ENCODE measurements at regions not wholly inside any gene's neighbourhood (a gene's known extent, or its start where the extent isn't known, plus 50 kb on each side); places are given as distances from the start of the nearest gene placed in this dataset.
A peak's percentile ranks its signal among the peaks of the same experiment; 100 is the strongest.

DNA sequence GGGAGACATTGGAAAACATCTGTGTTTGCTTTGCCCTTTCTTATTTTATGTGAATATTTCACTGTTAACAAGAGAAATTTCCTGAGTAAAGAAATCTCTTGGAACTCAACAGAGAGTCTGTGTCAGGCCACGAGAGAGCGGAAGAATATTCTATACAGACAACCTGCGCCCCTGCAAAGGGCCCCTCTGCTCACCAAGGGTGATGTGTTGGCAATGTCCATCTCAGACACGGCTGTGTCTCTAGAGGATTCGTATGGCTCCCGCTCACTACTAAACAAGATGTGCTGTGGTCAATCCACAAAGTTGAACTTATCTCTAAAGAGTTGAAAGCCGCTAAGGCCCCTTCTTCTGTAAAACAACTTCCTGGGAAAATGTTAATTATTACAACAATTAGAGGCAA is 241.0 kb upstream of the IRX1 start:
- no peaks in the 10 kb centered on the region for H3K9me3 ChIP-seq
- DNase-seq (ENCODE audit: low spot score in 2 of 2): no peak
- no peaks in the 10 kb centered on the region for H3K27me3 ChIP-seq
- intact Hi-C loops (cut with DNase I; ENCODE audit: low total_unique reads): no loop called here
- TF ChIP-seq POLR2AphosphoS5 (IDR thresholded peaks at IDR 0.05): no peak
- TF ChIP-seq POLR2A (IDR thresholded peaks at IDR 0.05): no peak
- TF ChIP-seq, protein P1, sequence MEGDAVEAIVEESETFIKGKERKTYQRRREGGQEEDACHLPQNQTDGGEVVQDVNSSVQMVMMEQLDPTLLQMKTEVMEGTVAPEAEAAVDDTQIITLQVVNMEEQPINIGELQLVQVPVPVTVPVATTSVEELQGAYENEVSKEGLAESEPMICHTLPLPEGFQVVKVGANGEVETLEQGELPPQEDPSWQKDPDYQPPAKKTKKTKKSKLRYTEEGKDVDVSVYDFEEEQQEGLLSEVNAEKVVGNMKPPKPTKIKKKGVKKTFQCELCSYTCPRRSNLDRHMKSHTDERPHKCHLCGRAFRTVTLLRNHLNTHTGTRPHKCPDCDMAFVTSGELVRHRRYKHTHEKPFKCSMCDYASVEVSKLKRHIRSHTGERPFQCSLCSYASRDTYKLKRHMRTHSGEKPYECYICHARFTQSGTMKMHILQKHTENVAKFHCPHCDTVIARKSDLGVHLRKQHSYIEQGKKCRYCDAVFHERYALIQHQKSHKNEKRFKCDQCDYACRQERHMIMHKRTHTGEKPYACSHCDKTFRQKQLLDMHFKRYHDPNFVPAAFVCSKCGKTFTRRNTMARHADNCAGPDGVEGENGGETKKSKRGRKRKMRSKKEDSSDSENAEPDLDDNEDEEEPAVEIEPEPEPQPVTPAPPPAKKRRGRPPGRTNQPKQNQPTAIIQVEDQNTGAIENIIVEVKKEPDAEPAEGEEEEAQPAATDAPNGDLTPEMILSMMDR (IDR thresholded peaks at IDR 0.05): no peak
- H3K4me1 ChIP-seq: no peaks in the 10 kb centered on the region
- H3K36me3 ChIP-seq: no peaks in the 10 kb centered on the region
- H3K27ac ChIP-seq: no peak overlapping the region
- H3K4me3 ChIP-seq: no peak overlapping the region

GRCh38 chr5:3353561-3353960 is 242.1 kb upstream of the IRX1 start:
- Histone ChIP-seq H3K4me3 (no peak overlapping the region), H3K36me3 (no peaks in the 10 kb centered on the region), H3K27ac (no peak overlapping the region), H3K27me3 (no peaks in the 10 kb centered on the region), H3K9me3 (no peaks in the 10 kb centered on the region), H3K4me1 (no peaks in the 10 kb centered on the region)
- TF ChIP-seq POLR2A (IDR thresholded peaks at IDR 0.05): no peak
- no peak for TF ChIP-seq POLR2AphosphoS5 (IDR thresholded peaks at IDR 0.05)
- TF ChIP-seq, protein P1 (IDR thresholded peaks at IDR 0.05): no peak
- intact Hi-C loops (cut with DNase I; ENCODE audit: low total_unique reads): no loop called here
- DNase-seq (ENCODE audit: low spot score in 2 of 2): no peak

DNA sequence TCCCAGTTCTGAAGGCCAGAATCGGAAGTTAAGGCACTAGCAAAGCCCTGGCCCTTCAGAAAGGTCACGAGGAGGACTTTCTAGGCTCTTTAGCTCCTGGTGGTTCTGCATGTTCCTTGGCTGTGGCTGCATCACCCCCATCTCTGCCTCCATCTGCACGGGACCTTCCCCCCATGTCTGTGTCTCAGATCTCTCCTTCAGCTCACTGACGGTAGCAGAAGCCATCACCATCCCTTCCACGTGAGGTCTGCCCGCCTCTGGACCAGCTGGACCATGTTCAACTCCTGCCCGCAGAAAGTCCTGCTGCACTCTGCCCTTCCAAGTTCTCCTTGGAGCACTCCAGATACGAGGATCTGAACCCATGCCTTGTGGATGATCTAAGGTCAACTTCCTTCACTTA is 242.9 kb upstream of the IRX1 start:
- TF ChIP-seq, protein P1 (IDR thresholded peaks at IDR 0.05): no peak
- TF ChIP-seq POLR2A (IDR thresholded peaks at IDR 0.05) (no peak), POLR2AphosphoS5 (IDR thresholded peaks at IDR 0.05) (no peak)
- DNase-seq (ENCODE audit: low spot score in 2 of 2): no peak
- Histone ChIP-seq H3K36me3 (no peaks in the 10 kb centered on the region), H3K27me3 (no peaks in the 10 kb centered on the region), H3K9me3 (no peaks in the 10 kb centered on the region), H3K27ac (no peak overlapping the region), H3K4me3 (no peak overlapping the region), H3K4me1 (no peaks in the 10 kb centered on the region)
- intact Hi-C loops (cut with DNase I; ENCODE audit: low total_unique reads): no loop called here

DNA sequence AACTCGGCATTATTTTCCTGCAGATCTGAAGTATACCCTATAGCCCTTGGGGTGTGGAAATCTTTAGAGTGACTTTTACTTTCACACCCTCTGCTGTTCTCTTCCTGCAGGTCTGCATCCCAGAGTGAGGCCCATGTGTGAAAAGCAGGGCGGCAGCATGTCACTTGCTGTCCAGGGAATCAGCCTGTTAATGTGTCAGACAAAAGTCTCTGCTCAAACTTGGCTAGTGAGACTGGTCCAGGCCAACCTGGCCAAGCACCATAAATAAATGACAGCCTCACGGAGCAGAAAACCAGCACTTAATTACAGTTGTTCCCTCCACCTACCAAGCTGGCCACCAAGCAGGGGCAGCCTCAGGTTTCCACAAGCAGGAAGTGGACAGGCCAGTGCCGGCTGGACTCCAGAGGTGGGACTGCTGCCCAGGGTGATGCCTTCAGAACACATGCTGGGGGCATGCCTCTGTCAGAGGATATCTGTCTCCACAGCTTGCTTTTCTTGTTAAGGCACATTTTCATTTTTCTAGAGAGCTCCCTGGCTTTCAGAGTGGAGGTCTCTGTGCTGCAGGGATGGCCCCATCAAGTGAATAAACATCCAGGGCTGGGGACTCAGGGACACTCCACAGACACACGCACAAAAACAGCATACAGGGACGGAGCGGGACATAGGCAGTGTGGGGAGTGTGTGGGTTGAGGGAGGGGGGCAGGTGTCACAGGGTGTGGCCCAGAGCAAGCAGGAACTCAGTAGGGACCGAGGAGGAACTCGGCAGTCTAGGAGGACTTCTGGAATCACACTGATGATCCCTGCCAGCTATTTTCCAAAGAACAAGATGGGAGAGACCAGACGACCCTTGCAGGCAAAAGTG is 243.8 kb upstream of the IRX1 start:
- Histone ChIP-seq H3K4me3 (no peak overlapping the region), H3K27me3 (no peaks in the 10 kb centered on the region), H3K4me1 (no peaks in the 10 kb centered on the region), H3K9me3 (no peaks in the 10 kb centered on the region), H3K27ac (no peak overlapping the region), H3K36me3 (no peaks in the 10 kb centered on the region)
- peak in 1 of 2 donors; percentile 2 for DNase-seq (ENCODE audit: low spot score in 2 of 2)
- intact Hi-C loops (cut with DNase I; ENCODE audit: low total_unique reads): no loop called here
- TF ChIP-seq POLR2A (IDR thresholded peaks at IDR 0.05): no peak
- TF ChIP-seq, protein P1 (IDR thresholded peaks at IDR 0.05): no peak
- TF ChIP-seq POLR2AphosphoS5 (IDR thresholded peaks at IDR 0.05): no peak

GRCh38 chr5:3350781-3351180 is 244.9 kb upstream of the IRX1 start:
- intact Hi-C loops (cut with DNase I; ENCODE audit: low total_unique reads): no loop called here
- Histone ChIP-seq H3K27me3 (no peaks in the 10 kb centered on the region), H3K9me3 (no peaks in the 10 kb centered on the region), H3K27ac (no peak overlapping the region), H3K36me3 (no peaks in the 10 kb centered on the region), H3K4me3 (no peak overlapping the region), H3K4me1 (no peaks in the 10 kb centered on the region)
- no peak for DNase-seq (ENCODE audit: low spot score in 2 of 2)
- TF ChIP-seq, protein P1 (IDR thresholded peaks at IDR 0.05): no peak
- TF ChIP-seq POLR2AphosphoS5 (IDR thresholded peaks at IDR 0.05): no peak
- TF ChIP-seq POLR2A (IDR thresholded peaks at IDR 0.05): no peak

All from breast epithelium (tissue), 4 donors.